ENCODE measurements at regions not wholly inside any gene's neighbourhood (a gene's known extent, or its start where the extent isn't known, plus 50 kb on each side); places are given as distances from the start of the nearest gene placed in this dataset.
"Not testable (repeated sequence)": the region's sequence is repeated elsewhere in the genome, so short reads cannot be mapped to it uniquely, and the experiment has no call there.

- DNase-seq, result no peak
Measured at GRCh38 chr3:25957026-25957425, 167.1 kb downstream of the OXSM start.

- DNase-seq, result no peak
Measured at GRCh38 chr3:25960776-25961175, 170.9 kb downstream of the OXSM start.

- DNase-seq, result peak in 1 of 2 experiments; percentile 27
Measured at GRCh38 chr3:25962255-25962654, 172.4 kb downstream of the OXSM start.

- DNase-seq, result no peak
Measured at GRCh38 chr3:25964141-25964540, 174.3 kb downstream of the OXSM start.

- no peak for DNase-seq
Measured at GRCh38 chr3:25967385-25967784, 177.5 kb downstream of the OXSM start.

GRCh38 chr3:25971736-25972135 lies 181.8 kb downstream of the OXSM start:
- no peak for DNase-seq

- no peak for DNase-seq
Measured at GRCh38 chr3:25973122-25973521, 183.2 kb downstream of the OXSM start.

- no peak for DNase-seq
Measured at GRCh38 chr3:25982756-25983155, 192.9 kb downstream of the OXSM start.

- DNase-seq, result no peak
Measured at GRCh38 chr3:25985621-25986020, 195.7 kb downstream of the OXSM start.

GRCh38 chr3:25992606-25993005 lies 202.7 kb downstream of the OXSM start:
- no peak for DNase-seq

- DNase-seq, result no peak
Measured at GRCh38 chr3:26004172-26004571, 214.3 kb downstream of the OXSM start.

- no peak for DNase-seq
Measured at GRCh38 chr3:26011276-26011675, 221.4 kb downstream of the OXSM start.

- no peak for DNase-seq
Measured at GRCh38 chr3:26012241-26012745, 222.4 kb downstream of the OXSM start.

GRCh38 chr3:26015752-26016151 lies 225.9 kb downstream of the OXSM start:
- no peak for DNase-seq

GRCh38 chr3:26018889-26019288 lies 229.0 kb downstream of the OXSM start:
- DNase-seq, result no peak

- DNase-seq, result not testable (repeated sequence)
Measured at GRCh38 chr3:26024206-26024605, 234.3 kb downstream of the OXSM start.

GRCh38 chr3:26029321-26029720 lies 239.4 kb downstream of the OXSM start:
- no peak for DNase-seq

- not testable (repeated sequence) for DNase-seq
Measured at GRCh38 chr3:26042126-26042525, 252.2 kb downstream of the OXSM start.

- no peak for DNase-seq
Measured at GRCh38 chr3:26049951-26050350, 260.1 kb downstream of the OXSM start.

- no peak for DNase-seq
Measured at GRCh38 chr3:26050776-26051175, 260.9 kb downstream of the OXSM start.

GRCh38 chr3:26058901-26059321 lies 269.0 kb downstream of the OXSM start:
- no peak for DNase-seq

GRCh38 chr3:26061947-26062346 lies 272.1 kb downstream of the OXSM start:
- no peak for DNase-seq

GRCh38 chr3:26064297-26064696 lies 274.4 kb downstream of the OXSM start:
- DNase-seq, result no peak

GRCh38 chr3:26068890-26069289 lies 279.0 kb downstream of the OXSM start:
- DNase-seq, result no peak

- no peak for DNase-seq
Measured at GRCh38 chr3:26070854-26071253, 281.0 kb downstream of the OXSM start.

- DNase-seq, result no peak
Measured at GRCh38 chr3:26074080-26074479, 284.2 kb downstream of the OXSM start.
